Stomach (tissue), 8 donors: ENCODE measurements at regions not wholly inside any gene's neighbourhood (a gene's known extent, or its start where the extent isn't known, plus 50 kb on each side); places are given as distances from the start of the nearest gene placed in this dataset.

Source experiments
- DNase-seq, 2 donors: peaks; one replicate each; pipeline versions ENCODE4 v3.0.0 to v3.0.0-alpha.2; 2013 to 2019
- H3K27ac ChIP-seq, 5 donors: fragments of 200-600 bp in 4 of 5; sonication (generic) in 4 of 5; one replicate each; pipeline ENCODE4 v1.5.1; 2013 to 2019; ENCODE audit warnings: mild to moderate bottlenecking in 1 of 5, moderate library complexity in 1 of 5
- H3K27me3 ChIP-seq, 3 donors: fragments of 200-600 bp; sonication (generic); one replicate each; pipeline ENCODE4 v1.5.1; 2017 to 2019; ENCODE audit warnings: mixed run types in 1 of 3
- H3K36me3 ChIP-seq, 4 donors: fragments of 200-600 bp; sonication (generic); 1 replicate in 3 of 4; 2 replicates in 1 of 4; pipeline ENCODE4 v1.5.1; 2016 to 2019
- H3K4me1 ChIP-seq, 4 donors: fragments of 200-600 bp; sonication (generic); one replicate each; pipeline ENCODE4 v1.5.1; 2016 to 2019
- H3K4me3 ChIP-seq, 4 donors: fragments of 200-600 bp; sonication (generic) in 3 of 4; one replicate each; pipeline ENCODE4 v1.5.1; 2016 to 2019; ENCODE audit warnings: mild to moderate bottlenecking in 1 of 4
- H3K9me3 ChIP-seq, 4 donors: fragments of 200-600 bp; sonication (generic); one replicate each; pipeline ENCODE4 v1.5.1; 2016 to 2019
- EP300 ChIP-seq: sonication (generic); formaldehyde crosslinking; IDR thresholded peaks from one replicate; pipeline ENCODE4 v1.6.1; 2017; ENCODE audit warnings: antibody characterized with exemption
- POLR2A ChIP-seq, 4 donors: fragments of 450-650 bp; IDR thresholded peaks; one replicate each; pipeline ENCODE4 v1.6.1; 2016; ENCODE audit warnings: antibody characterized with exemption in 4 of 4, control low read depth in 2 of 4, mild to moderate bottlenecking in 1 of 4, moderate library complexity in 1 of 4
- POLR2AphosphoS5 ChIP-seq, 3 donors: sonication (generic); formaldehyde crosslinking; IDR thresholded peaks; one replicate each; pipeline ENCODE4 v1.6.1; 2016; ENCODE audit warnings: antibody characterized with exemption in 3 of 3
- WGBS, 5 donors: extraction: QIAGEN DNeasy Blood & Tissue Kit in 3 of 5; methylation state at CpG; one replicate each; pipeline versions ENCODE4 v1.1.5 to v1.1.7; 2013 to 2018; 5-methylcytosine and 5-hydroxymethylcytosine counted together
- intact Hi-C: fragments of 100-400 bp; cut with DNase I; formaldehyde crosslinking; loops from one replicate; pipeline ENCODE4 v1.15.1; 2023; ENCODE audit warnings: low total_unique reads
- TF ChIP-seq, protein P1 (sequence below), 7 experiments: fragments of 450-650 bp in 4 of 7; fragments of 200-600 bp in 3 of 7; sonication (generic) in 3 of 7; IDR thresholded peaks; one replicate each; pipeline ENCODE4 v1.5.1; 2016 to 2019; ENCODE audit warnings: antibody characterized with exemption in 7 of 7, control low read depth in 2 of 7, mild to moderate bottlenecking in 1 of 7
- donor health status: healthy with polysubstance abuse.
- donor health status: Bipolar disorder and iron deficiency.
- donor health status: healthy.

DNA sequence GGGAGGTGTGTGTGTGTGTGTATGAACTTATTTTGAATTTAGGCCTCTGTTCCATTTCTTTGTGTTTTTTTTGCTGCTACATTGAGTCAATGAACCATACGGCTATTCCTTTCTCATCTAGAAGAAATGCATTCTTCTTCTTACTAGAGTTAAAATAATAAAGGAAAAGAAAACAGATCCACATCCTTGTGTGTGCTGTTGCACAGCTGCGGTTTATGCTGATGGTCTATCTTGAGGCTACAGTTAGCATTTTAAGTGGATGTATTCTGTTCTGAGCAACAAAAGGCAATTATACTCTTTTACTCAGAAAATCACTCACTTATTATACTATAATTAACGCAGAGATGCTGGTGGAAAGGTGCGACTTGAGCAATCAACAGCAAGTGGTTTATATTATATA lies 615.0 kb upstream of the MBL2 start:
- Histone ChIP-seq H3K27me3 (no peaks in the 10 kb centered on the region), H3K9me3 (no peaks in the 10 kb centered on the region), H3K4me3 (no peak overlapping the region), H3K4me1 (no peaks in the 10 kb centered on the region), H3K27ac (no peak overlapping the region), H3K36me3 (no peaks in the 10 kb centered on the region)
- intact Hi-C loops = no loop called here
- WGBS, 5 donors = 87 to 92% (median 89%) methylated on average over 4 of the region's 4 CpGs
- TF ChIP-seq POLR2A (IDR thresholded peaks at IDR 0.05) (no peak), POLR2AphosphoS5 (IDR thresholded peaks at IDR 0.05) (no peak), EP300 (no peak)
- TF ChIP-seq, protein P1, sequence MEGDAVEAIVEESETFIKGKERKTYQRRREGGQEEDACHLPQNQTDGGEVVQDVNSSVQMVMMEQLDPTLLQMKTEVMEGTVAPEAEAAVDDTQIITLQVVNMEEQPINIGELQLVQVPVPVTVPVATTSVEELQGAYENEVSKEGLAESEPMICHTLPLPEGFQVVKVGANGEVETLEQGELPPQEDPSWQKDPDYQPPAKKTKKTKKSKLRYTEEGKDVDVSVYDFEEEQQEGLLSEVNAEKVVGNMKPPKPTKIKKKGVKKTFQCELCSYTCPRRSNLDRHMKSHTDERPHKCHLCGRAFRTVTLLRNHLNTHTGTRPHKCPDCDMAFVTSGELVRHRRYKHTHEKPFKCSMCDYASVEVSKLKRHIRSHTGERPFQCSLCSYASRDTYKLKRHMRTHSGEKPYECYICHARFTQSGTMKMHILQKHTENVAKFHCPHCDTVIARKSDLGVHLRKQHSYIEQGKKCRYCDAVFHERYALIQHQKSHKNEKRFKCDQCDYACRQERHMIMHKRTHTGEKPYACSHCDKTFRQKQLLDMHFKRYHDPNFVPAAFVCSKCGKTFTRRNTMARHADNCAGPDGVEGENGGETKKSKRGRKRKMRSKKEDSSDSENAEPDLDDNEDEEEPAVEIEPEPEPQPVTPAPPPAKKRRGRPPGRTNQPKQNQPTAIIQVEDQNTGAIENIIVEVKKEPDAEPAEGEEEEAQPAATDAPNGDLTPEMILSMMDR (IDR thresholded peaks at IDR 0.05) = no peak
- no peak for DNase-seq

DNA sequence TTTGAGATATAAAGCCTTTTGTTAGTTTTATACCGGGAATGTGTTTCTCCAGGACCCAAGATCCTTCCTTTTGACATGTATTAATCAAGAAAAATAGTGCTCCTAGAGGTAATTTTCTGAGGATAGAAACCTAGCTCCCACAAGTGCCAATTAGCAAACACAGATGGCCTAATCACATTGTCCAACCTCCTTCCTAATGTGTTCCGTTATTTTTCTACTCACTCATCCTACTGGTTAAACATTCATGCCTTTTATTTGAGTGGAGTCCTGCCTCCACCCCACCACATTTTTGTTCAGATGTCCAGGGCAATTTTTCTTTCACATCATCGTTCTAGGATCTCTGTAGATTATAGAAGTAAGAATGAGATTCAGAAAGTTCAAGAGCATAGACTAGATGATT lies 610.0 kb upstream of the MBL2 start:
- DNase-seq = no peak
- H3K4me3 ChIP-seq = no peak overlapping the region
- H3K9me3 ChIP-seq = no peaks in the 10 kb centered on the region
- H3K36me3 ChIP-seq = no peaks in the 10 kb centered on the region
- no peak overlapping the region for H3K27ac ChIP-seq
- TF ChIP-seq POLR2A (IDR thresholded peaks at IDR 0.05) = no peak
- TF ChIP-seq, protein P1 (IDR thresholded peaks at IDR 0.05) = no peak
- no peak for TF ChIP-seq POLR2AphosphoS5 (IDR thresholded peaks at IDR 0.05)
- TF ChIP-seq EP300 = no peak
- intact Hi-C loops = no loop called here
- H3K27me3 ChIP-seq = no peaks in the 10 kb centered on the region
- H3K4me1 ChIP-seq = no peaks in the 10 kb centered on the region
- WGBS, 5 donors = 40 to 61% (median 47%) methylated on average over 3 of the region's 3 CpGs

DNA sequence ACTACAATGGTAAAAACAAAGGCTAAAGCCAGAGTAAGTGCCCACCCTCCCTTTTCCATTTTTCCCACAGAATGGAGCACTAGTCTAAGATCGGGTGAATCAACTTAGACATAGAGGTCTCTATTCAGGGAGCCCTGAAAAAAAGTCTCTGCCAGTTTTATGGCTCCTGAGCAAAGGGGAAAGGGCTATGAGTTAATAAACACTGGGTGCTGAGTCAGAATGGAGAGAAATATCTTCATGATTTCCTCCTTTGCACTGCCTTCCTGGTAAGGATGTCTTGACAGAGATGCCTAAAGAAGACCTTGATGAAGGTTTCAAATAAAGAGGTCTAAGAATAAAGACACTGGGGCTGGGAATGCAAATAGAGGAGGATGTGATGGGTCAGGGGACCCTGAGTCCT lies 607.4 kb upstream of the MBL2 start:
- DNase-seq = no peak
- 58 to 80% (median 66%) methylated on average over 1 of the region's 1 CpG for WGBS, 5 donors
- no peaks in the 10 kb centered on the region for H3K27me3 ChIP-seq
- H3K27ac ChIP-seq = no peak overlapping the region
- H3K9me3 ChIP-seq = no peaks in the 10 kb centered on the region
- intact Hi-C loops = no loop called here
- TF ChIP-seq, protein P1 (IDR thresholded peaks at IDR 0.05) = no peak
- TF ChIP-seq POLR2AphosphoS5 (IDR thresholded peaks at IDR 0.05) = no peak
- TF ChIP-seq EP300 = no peak
- no peak for TF ChIP-seq POLR2A (IDR thresholded peaks at IDR 0.05)
- no peaks in the 10 kb centered on the region for H3K4me1 ChIP-seq
- no peak overlapping the region for H3K4me3 ChIP-seq
- H3K36me3 ChIP-seq = no peaks in the 10 kb centered on the region

- H3K4me1 ChIP-seq = no peaks in the 10 kb centered on the region
- H3K27me3 ChIP-seq = no peaks in the 10 kb centered on the region
- DNase-seq = no peak
- H3K36me3 ChIP-seq = no peaks in the 10 kb centered on the region
- intact Hi-C loops = no loop called here
- no peak overlapping the region for H3K27ac ChIP-seq
- H3K9me3 ChIP-seq = peaks cover 0 to 11% (median 0%) of the 10 kb centered on the region in 4 donors
- H3K4me3 ChIP-seq = no peak overlapping the region
- 45 to 89% (median 82%) methylated on average over 2 to 4 of the region's 4 CpGs for WGBS, 5 donors
- TF ChIP-seq EP300 (no peak), POLR2A (IDR thresholded peaks at IDR 0.05) (no peak), POLR2AphosphoS5 (IDR thresholded peaks at IDR 0.05) (no peak)
- TF ChIP-seq, protein P1 (IDR thresholded peaks at IDR 0.05) = no peak
Measured at GRCh38 chr10:53370347-53370746, 597.8 kb upstream of the MBL2 start.
